Left renal cortex interstitium (tissue), 4 donors: ENCODE measurements at regions not wholly inside any gene's neighbourhood (a gene's known extent, or its start where the extent isn't known, plus 50 kb on each side); places are given as distances from the start of the nearest gene placed in this dataset.
A peak's percentile ranks its signal among the peaks of the same experiment; 100 is the strongest.

Source experiments
- DNase-seq, 4 donors: peaks; one replicate each; pipeline ENCODE4 v3.0.0-alpha.2; 2013; ENCODE audit warnings: low read depth in 4 of 4, low spot score in 2 of 4, missing footprints in 1 of 4

DNA sequence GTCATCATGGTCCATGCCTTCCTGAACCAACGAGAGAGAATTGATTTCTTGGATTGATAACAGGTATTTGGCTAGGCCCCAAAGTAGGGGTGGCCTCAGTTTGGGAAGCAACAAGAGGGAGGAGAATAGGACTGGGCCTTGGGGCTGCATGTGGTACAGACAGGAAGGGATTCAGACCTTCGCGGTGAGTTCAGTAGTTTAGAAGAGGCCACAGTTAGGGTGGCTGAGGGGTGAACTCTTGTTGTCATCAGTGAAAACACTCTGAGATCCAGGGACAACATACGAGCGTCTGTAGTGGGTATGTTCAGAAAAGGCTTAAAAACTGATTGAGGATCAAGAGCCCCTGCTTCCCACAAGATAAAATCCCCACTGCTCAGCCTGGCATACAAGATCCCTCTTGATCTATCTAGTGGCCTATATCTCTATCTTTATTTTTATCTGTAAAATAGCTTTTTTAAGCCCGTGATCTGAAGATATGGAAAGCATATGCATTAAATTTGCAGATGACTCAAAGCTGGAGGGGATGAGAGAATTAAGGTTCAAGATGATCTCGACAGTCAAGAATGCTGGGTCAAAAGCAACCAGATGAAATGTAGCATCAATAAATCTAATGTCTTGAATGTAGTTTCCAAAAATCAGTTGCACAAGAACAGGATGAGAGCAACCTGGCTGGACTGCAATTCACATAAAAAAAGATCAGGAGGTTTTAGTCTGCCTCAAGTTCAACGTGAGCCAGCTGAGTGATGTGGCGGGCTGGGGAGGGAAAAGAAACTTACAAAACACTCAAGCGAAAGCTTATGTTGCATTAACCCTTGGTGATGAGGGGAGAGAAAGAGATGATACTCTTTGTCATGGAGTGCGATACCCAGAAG, 221.1 kb upstream of the TLE3 start:
- DNase-seq, result peak in 1 of 4 donors; percentile 29

DNA sequence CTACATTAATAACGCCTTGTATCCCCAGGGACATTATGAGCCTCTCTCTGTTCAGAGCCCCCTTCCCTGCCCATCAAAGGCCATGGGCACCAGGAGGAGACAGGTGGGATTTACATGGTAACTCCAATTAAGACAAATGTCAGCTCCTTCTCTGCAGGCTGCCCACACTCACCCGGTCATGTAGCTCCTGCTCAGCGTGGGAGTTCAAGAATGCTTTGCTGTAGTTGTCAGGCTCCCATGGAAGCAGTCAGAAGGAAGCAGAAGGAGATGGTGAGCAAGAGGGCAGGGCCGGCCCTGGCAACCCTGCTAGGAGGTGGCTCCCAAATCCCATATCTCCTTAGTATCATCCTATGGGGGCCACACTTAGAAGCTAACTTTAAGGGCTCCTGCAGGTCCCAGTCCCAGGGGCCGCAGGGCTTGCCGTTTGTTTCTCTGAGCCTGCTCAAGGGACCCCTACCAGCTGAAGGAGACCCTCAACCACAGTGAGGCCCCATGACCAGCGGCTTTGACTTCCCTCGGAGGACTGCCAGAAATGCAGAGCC, 218.4 kb upstream of the TLE3 start:
- DNase-seq, result no peak

- no peak for DNase-seq
Measured at GRCh38 chr15:70315431-70315830, 217.7 kb upstream of the TLE3 start.

GRCh38 chr15:70314688-70315087, 217.0 kb upstream of the TLE3 start:
- no peak for DNase-seq

DNA sequence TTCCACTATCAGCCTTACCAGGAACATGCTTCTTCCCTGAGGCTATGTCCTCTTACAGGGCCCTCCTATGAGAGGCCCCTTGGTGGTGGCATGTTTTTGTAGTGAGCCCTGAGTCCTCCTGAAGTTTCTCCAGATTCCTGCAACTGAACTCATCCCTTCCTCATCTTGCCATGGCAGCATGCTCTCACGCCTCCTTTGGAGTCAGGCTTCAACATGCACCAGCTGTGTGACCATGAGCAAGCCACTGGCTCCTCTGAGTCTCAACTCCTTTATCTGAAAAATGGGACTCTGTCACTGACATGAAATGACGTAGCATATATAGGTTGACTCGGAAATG, 216.3 kb upstream of the TLE3 start:
- no peak for DNase-seq

- no peak for DNase-seq
Measured at GRCh38 chr15:70313099-70314017, 215.6 kb upstream of the TLE3 start.

DNA sequence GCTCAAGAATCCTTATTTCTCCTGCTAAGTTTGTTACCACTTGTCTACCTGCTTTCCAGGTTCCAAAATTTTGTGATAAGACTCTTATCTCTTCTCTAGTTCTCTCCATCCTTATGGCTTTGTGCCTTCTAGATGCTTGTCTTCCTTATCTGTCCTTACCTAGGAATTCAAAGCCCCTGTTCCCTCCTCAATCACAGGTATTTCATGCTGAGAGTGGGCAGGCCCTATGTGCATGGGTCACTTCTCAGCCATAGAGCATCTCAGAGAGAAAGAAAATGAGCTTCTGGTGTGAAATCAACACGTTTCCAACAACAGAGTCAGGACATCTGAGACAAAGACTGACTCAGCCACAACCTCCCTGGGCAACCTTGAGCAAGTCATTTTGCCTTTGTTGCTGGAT, 214.1 kb upstream of the TLE3 start:
- no peak for DNase-seq

GRCh38 chr15:70309716-70310115, 212.0 kb upstream of the TLE3 start:
- DNase-seq, result no peak

- no peak for DNase-seq
Measured at GRCh38 chr15:70308735-70309434, 211.2 kb upstream of the TLE3 start.

DNA sequence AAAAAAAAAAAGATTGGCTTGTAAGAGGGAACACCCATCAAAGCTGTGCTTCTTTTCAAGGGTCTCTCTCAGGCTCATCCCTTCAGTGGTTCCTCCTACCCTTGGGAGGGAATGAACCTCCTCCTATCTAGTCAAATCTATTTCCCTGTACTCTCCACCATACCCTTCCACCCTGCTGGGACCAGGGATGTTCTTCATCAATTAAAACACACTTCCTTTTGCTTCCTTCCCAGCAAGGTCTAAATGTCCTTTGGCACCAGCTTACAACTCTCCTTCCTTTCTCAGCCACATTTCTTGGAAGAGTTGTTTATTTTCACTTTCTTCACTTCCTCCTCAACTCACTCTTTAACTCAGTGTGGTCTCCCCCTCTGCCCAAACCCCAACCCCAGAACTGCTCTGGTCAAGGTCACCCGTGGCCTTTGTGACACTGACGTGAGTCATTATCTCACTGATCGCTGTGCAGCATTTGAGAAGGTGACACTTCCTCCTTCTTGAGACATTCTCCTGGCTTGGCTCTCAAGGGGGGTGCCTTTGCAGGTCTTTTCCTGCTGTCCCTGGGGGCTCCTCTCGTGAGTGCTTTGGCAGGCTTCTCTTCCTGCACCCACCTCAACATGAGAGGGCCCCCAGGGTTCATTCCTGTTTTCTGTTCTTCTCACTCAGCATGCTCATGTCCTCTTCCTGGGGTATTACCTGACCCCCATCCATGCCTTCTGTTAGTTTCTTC, 210.5 kb upstream of the TLE3 start:
- no peak for DNase-seq

DNA sequence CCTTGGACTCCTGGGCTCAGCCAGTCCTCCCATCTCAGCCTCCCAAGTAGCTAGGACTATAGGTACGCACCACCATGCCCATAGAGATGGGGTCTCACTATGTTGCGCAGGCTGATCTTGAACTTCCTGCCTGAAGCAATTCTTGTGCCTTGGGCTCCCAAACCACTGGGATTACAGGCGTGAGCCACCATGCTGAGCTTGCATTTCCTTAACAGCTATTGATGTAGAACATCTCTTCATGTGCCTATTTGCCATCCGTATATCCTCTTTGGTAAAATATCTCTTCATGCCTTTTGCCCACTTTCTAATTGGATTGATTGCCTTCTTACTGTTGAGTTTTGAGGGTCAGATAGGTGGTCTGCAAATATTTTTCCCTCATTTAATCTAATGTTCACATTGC, 208.9 kb upstream of the TLE3 start:
- DNase-seq, result no peak

DNA sequence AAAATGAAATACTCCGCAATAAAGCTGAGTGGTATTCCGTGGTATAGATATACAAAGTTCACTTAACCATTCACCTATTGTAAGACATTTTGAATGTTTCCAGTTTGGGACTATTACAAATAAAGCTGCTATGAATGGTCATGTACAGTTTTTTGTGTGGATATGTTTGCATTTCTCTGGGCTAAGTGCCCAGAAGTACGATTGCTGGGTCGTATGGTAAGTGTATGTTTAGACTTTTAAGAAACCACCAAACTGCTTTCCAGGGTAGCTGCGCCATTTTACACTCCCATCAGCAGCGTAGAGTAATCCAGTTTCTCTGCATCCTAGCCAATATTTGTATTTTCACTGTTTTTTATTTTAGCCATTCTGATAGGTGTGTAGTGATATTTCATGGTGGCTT, 208.4 kb upstream of the TLE3 start:
- DNase-seq, result no peak

- DNase-seq, result no peak
Measured at GRCh38 chr15:70303981-70304380, 206.3 kb upstream of the TLE3 start.

GRCh38 chr15:70302360-70302759, 204.6 kb upstream of the TLE3 start:
- no peak for DNase-seq

DNA sequence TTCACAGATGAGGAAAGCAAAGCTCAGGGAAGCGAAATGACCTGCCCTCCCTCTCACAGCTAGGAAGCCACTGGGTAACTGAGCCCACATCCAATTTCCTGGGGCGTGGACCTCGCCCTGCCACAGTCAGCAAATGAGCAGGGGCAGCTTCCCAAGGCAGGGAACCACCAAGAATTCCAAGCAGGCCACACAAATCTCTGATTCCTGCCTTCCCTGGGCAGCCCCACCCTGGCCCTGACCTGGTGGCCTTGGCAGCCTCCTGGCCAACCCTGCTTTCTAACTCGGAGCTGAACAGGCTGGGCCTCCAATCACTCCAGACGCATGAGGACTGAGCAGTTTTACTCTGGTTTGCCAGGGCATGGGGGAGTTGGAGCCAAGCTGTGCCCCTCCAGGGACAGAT, 203.7 kb upstream of the TLE3 start:
- no peak for DNase-seq

DNA sequence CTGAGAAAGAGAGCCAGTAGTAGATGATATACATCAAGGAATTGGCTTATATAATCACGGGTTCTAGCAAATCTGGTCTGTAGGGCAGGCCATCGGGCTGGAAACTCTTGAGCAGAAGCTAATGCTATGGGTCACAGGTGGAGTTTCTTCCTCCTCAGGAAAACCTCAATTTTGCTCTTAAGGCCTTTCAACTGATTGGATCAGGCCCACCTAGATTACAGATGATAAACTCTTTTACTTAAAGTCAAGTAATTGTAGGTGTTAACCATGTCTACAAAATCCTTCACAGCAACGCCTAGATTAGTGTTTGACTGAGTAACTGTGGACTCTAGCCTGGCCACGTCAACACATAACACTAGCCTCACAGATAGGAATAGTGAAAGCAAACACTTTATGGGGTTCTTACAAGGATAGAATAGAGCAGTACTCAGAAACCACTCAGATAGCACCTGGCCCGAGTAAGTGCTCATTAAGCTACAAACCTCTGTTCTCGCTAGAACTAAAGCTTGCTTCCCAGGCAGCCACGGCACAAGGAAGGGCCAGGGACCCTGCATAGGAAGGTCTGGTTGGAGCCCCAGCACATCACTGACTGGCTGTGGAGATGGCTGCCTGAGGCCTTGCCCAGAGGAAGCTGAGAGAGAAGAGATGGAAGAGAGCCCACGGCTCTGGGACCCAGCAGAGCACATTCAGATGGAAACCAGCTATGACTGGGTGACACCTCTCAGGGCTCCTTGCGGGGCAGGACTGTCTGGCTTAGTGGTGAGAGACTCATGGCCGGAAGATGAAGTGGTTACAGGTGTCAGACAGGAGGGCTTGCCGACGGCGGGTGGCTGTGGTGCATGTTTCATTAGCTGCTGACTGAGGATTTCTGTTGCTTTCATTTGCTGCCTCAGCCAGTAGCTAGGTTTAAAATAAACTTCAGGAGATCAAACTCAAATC, 202.5 kb upstream of the TLE3 start:
- no peak for DNase-seq

DNA sequence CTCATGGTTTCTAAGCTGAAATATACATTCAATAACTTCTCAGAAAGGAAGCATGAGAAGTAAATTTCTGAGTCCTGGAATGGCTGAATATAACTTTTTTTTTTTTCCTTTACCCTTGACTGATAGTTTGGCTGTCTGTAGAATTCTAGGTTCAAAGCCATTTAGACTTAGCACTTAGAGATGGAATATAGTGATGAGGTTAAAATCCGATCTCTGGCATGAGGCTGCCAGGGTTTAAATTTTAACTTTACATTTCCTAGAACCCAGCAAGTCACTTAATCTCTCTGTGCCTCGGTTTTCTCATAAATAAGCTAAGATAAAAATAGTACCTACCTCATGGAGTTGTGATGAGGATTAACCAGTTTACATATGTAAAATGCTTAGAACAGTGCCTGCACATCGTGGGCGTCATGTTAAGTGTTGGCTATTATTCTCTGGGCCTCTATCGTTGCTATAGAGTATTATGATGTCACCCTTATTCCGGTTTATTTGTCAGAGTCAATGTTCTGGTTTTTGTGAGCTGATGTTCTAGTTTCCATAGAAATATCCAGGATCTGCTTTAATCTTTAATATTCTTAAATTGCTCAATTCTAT, 199.8 kb upstream of the TLE3 start:
- DNase-seq, result no peak

DNA sequence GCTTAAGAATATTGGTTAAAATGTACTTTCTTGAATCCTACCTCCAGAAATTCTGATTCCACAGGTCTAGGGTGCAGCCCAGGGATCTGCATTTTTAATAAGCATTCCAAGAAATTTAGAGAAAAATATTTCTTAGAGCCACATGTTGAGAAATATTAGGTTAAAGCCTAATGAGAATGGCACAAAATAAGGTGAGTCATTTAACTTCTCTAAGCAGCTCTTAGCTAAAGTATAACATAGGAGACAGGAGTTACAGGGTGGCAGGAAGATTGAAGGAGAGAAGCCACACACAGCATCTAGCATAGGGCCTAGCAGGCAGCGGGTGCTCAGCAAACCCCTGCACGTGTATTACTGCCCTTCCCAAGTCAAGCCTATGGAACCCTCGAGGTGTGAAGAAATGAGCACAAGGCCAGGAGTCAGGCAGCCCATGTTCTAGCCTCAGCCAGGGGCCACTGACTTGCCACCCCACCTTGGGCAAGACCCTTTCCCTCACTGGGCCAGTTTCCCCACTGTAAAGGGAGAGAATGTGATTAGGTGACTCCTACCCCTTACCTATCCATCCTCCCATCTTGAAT, 197.1 kb upstream of the TLE3 start:
- DNase-seq, result no peak
